Body of pancreas (tissue), 4 donors: ENCODE measurements at regions not wholly inside any gene's neighbourhood (a gene's known extent, or its start where the extent isn't known, plus 50 kb on each side); places are given as distances from the start of the nearest gene placed in this dataset.

Source experiments
- CTCF ChIP-seq, 7 experiments: fragments of 450-650 bp in 4 of 7; fragments of 200-600 bp in 3 of 7; sonication (generic) in 3 of 7; IDR thresholded peaks; one replicate each; pipeline ENCODE4 v1.5.1; 2016 to 2019; ENCODE audit warnings: antibody characterized with exemption in 7 of 7
- POLR2A ChIP-seq, 3 donors: fragments of 450-650 bp; IDR thresholded peaks; one replicate each; pipeline ENCODE4 v1.6.1; 2016; ENCODE audit warnings: antibody characterized with exemption in 3 of 3, mild to moderate bottlenecking in 2 of 3

- TF ChIP-seq CTCF (IDR thresholded peaks at IDR 0.05), result no peak
- no peak for TF ChIP-seq POLR2A (IDR thresholded peaks at IDR 0.05)
Measured at GRCh38 chr4:137414802-137415201, 117.5 kb downstream of the PCDH18 start.
